ENCODE measurements at regions not wholly inside any gene's neighbourhood (a gene's known extent, or its start where the extent isn't known, plus 50 kb on each side); places are given as distances from the start of the nearest gene placed in this dataset.

- TF ChIP-seq ZNF133 (CRISPR knock-in tag; IDR thresholded peaks at IDR 0.05) (no peak), FOXJ3 (CRISPR knock-in tag; IDR thresholded peaks at IDR 0.05) (no peak), L3MBTL2 (IDR thresholded peaks at IDR 0.05) (peak; percentile 32), SMARCA4 (IDR thresholded peaks at IDR 0.05) (peak; percentile 94), ZBTB5 (IDR thresholded peaks at IDR 0.05) (no peak), SRF (CRISPR knock-in tag; IDR thresholded peaks at IDR 0.05) (peak; percentile 56 to 93; a peak in 3 of 4 replicates), RBM39 (optimal IDR thresholded peaks at IDR 0.05; ENCODE audit: low read depth, low read length) (no peak), ETV6 (IDR thresholded peaks at IDR 0.05; ENCODE audit: borderline replicate concordance in 1 of 2, low read depth in 2 of 2, low read length in 1 of 2) (peak in 1 of 2 experiments; percentile 34; a peak in 1 of 4 replicates), ETV6 (CRISPR knock-in tag; IDR thresholded peaks at IDR 0.05; ENCODE audit: borderline replicate concordance) (no peak), ATF6 (CRISPR knock-in tag; IDR thresholded peaks at IDR 0.05) (no peak), ZNF592 (IDR thresholded peaks at IDR 0.05) (peak; percentile 77)
Observed at GRCh38 chrX:139213241-139213709, 317.3 kb upstream of the F9 start (continued).
